ENCODE measurements at regions not wholly inside any gene's neighbourhood (a gene's known extent, or its start where the extent isn't known, plus 50 kb on each side); places are given as distances from the start of the nearest gene placed in this dataset.

DNA sequence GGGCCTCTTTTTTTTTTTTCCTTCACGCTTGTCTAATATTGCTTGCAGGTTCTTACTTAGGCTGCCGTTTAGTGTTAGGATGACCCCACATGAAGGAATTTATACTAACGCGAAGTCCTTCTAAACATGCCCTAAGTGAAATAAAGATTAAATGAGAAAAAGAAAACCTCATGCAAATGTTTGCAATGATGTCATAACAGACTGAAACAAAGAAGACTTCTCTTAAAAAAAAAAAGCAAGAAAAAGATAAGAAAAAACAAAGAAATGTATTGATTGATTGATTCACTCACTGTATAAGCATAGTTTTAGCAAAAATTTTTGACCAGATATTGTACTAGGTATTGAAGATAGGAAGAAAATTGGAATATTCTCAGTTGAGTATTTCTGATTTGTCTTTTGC is 418.2 kb downstream of the IRS2 start:
- DNase-seq (ENCODE audit: low spot score), result no peak

DNA sequence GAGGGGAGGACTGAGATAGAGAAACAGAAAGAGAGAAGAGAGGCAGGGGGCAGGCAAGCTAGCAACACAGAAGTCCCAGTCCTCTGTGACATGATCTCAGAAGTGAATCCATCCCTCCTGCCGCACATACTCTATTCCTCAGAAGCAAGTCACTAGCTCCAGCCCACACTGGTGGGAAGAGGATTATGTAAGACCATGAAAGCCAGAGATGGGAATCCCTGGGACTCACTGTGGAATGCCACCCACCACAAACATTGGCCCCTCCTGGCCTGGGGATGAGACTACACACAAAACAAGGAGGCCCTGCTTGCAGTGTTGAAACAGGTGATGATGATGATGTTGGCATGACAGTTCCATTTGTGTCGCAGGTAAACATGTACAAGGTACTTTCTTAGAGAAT is 419.9 kb downstream of the IRS2 start:
- no peak for DNase-seq (ENCODE audit: low spot score)

DNA sequence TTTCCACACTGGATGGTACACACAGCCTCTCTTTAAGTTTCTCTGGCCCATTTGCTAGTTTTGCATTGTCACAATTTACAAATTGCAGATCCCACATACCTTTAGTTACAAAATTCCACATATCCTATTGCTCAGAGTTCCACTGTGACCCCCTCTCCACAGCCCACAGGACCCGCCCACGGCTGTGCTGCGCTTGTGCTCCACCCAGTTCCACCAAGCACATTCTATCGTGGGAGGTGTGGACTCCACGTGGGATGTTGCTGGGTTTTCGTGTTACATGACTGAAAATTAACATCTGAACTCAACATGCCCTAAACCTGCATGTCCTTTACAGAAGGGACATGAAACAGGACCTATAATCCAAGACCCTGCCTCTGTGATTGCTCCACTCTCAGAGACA is 423.0 kb downstream of the IRS2 start:
- DNase-seq (ENCODE audit: low spot score), result no peak

DNA sequence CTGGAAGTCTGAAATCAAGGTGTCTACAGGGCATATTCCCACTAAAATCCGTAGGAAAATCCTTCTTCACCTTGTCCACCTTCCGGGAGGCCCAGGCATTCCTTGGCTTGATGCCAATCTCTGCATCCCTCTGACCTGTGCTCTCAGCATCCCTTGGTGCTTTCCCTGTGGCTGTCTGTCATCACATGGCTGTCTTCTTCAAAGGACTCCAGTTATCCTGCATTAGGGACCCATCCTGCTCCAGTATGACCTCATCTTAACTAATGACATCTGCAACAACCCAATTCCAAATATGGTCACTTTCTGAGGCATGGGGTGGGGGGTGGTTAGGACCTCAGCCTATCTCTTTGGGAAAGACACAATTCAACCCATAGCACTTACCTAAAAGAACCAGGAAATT is 423.8 kb downstream of the IRS2 start:
- DNase-seq (ENCODE audit: low spot score), result no peak

DNA sequence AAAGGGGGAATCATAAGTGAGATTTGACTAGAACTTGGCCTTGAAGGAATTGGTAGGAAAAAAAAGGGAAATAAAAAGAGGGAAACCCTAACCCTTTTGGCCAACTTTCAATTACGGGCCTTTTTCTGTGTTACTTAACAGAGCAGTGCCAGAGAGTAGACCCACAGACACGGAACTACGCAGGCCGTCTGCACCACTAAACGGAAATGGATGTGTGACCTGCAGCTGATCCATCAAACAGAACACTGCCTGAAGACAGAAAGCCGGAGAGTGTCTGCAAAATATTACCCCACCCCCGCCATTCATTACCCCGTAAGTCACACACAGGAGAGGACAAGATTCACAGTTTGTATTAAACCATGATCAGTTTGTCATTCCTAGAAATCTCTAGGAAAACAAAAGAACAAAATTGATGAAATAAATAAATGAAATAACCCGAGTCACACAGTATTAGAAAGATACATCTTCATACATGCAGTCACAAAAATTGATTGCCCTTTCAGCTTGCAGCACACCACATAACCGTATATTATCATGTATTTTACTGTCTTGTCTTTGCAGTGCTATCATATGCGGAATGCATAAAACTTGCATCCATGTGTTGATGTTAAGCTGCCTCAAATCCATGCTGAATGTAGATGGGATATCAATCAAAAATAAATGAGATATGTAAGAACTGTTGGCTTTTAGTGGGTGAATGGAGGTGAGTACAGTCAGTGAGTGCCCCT is 424.7 kb downstream of the IRS2 start:
- DNase-seq (ENCODE audit: low spot score), result peak; percentile 56

GRCh38 chr13:109357751-109358471 is 428.5 kb downstream of the IRS2 start:
- DNase-seq (ENCODE audit: low spot score), result no peak

GRCh38 chr13:109355875-109356434 is 430.4 kb downstream of the IRS2 start:
- DNase-seq (ENCODE audit: low spot score), result no peak

DNA sequence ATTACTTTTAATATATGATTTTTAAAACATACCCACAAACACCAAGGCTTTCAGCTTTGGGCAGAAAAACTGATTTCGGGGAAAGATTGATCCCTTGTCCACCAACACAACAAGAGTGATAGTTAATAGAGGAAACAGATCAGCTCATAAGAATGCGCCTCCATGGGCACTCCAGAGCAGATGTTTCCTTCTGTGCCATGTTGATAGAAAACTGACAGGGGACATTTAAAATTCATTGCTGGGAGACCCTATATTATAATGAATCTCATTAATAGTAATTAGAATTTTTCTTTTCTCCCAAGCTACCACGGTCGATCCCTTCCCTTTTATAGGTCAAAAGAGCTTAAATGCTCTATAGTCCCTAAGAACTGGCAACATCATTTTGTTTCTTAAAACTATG is 431.2 kb downstream of the IRS2 start:
- no peak for DNase-seq (ENCODE audit: low spot score)

DNA sequence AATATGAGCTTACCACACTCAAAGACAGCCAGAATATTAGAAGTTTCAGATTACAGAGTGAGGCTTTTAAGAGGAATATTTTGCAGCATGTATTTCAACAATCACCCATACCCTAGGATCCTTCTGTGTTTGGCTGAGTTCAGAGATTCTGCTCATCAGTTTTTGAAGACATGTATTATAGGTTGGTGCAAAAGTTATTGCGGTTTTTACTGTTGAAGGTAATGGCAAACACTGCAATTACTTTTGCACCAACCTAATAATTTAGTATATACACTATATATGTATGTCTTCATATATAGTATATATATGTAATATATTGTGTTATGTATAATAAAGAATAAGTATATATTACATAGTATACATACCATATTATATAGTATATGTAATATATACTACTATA is 435.1 kb downstream of the IRS2 start:
- no peak for DNase-seq (ENCODE audit: low spot score)

GRCh38 chr13:109348519-109349258 is 437.7 kb downstream of the IRS2 start:
- DNase-seq (ENCODE audit: low spot score), result no peak

GRCh38 chr13:109346060-109346459 is 440.3 kb downstream of the IRS2 start:
- no peak for DNase-seq (ENCODE audit: low spot score)

DNA sequence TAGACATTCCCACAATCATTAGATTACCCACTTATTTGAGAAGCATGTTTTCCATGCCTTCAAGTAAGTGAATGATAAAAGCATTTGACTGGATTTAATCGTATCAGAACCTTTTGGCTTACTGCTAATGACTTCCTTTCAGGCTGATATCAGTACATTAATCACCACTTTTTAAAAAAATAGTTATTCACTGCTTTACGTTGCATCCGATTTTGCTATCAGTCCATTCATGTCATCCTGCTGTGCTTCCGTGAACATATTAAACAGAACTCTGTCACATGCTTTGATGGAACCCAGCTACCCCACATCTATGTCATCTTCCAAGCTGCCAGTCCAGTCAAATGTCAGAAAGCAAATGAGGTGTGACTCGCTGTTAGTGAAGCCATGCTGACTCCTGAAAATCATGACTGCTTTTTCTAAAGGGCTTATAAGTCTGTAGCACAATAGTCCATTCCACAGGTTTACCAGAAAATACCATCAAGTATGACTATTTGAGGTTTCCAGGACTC is 440.9 kb downstream of the IRS2 start:
- no peak for DNase-seq (ENCODE audit: low spot score)

GRCh38 chr13:109344552-109345157 is 441.7 kb downstream of the IRS2 start:
- DNase-seq (ENCODE audit: low spot score), result no peak

DNA sequence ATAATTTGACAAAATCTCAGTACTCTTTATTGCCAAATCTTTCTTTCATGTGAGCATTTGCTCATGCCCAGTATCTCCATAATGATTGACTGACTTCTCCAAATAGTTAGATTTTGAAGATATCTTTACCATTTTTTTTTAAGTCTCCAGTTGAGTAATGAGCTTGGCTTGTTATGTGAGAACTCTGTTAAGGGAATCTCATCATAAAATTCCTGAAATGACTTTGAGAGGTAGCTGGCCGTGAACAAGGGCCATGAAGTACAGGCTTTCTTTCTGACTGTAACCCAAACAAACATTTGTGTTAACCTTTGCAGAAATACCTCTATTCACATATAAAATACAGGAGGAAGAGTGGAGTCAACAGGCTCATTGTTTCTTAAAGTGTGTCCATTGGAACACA is 449.7 kb downstream of the IRS2 start:
- DNase-seq (ENCODE audit: low spot score), result no peak

- no peak for DNase-seq (ENCODE audit: low spot score)
Observed at GRCh38 chr13:109333893-109334651, 452.3 kb downstream of the IRS2 start.

DNA sequence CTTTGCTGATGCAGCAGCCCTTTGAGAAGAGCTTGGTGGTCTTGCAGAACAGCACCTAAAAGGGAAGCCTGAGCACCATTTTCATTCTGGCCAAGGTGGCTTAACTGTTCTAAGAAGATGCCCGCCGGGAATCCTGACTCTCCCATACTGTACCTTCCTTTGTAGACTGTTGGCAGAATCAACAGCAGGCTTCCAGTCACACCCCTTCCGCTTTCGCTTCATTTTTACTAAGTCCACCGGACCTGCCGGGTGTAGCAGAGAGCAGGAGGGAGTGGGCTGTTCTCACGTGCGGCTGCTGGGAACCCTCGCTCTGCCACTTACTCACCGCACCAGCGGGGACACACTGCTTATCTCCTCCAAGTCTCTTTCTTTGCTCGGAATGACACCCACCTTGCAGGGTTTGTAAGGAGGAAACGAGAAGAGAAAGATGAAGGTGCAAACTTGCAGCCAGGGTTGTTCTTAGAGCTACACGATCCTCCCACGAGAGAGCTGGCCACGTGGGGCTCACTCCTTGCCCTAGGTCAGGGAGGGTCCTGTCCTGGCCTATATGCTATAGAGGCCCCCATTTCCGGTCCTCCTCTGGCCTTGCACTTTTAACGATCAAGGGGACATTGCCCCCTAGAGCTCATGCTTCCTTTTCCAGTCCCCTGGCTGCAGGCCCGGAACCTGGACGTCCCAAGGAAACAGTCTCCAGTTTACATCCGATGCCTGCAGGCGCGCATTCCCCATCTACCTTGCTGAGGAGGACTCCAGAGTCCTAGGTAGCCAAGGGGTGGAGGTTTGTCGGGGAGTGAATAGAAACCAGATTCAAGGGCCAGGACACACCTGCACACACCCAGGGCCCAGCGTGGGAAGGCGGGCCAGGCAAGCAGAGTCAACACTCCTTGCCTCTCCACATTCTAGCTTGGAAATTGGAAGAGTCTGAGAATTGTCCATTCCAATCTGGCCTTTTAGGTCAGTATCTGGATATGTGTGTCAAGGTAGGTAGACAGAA is 453.6 kb downstream of the IRS2 start:
- no peak for DNase-seq (ENCODE audit: low spot score)

DNA sequence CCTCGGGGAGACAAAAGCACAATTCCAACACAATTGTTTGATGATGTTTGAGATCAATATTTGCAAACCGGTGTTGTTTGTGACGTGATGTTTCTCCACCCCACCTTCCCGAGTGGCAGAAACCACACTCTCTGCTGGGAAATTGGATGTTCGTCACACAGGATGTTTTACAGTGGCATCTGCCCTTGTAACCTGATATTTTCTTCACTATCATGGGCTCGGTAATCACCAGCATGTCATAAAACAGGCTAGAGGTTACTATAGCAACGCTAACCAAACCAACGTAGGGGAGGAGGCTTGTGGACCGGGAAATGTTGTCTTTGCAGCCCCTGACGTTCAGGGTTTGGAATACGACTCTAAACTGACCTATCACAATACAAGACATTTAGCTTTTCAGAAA is 454.5 kb downstream of the IRS2 start:
- DNase-seq (ENCODE audit: low spot score), result no peak

DNA sequence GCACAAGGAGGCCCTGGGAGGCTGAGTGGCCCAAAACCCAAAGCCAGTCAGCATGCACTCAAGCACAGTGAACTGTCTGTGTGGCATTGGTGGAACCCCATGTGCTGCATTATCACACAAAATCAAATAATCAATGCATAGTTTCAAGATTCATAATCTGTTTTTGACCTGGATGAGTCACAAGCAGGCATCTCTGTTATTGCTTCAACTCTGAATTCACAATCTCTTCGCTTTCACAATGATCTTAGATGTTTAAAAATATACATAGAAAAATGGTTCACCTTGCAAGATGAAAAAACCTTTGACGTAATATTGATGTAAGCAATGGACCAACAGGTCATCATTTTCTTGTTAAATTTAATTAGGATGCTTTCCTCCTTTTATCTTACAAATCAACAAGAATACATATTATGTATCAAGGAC is 455.4 kb downstream of the IRS2 start:
- no peak for DNase-seq (ENCODE audit: low spot score)

DNA sequence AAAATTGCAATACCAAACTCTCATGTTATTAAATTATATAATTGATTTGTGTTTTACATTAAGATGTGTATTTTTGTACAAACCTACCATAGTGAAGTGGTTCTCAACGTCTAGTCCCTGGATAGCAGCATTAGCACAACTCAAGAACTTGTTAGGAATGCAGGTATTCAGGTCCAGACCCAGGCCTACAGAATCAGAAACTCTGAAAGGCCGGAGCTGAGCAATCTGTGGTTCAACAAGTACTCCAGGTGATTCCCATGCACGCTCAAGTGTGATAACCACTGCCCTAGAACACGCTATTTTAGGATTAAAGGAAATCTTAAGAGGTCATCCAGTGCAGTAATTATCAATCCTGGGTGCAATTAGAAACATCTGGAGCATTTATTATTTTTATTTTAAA is 456.3 kb downstream of the IRS2 start:
- no peak for DNase-seq (ENCODE audit: low spot score)

GRCh38 chr13:109329175-109329574 is 457.2 kb downstream of the IRS2 start:
- no peak for DNase-seq (ENCODE audit: low spot score)
